WTC11 (cell line): ENCODE measurements at regions not wholly inside any gene's neighbourhood (a gene's known extent, or its start where the extent isn't known, plus 50 kb on each side); places are given as distances from the start of the nearest gene placed in this dataset.

ENCODE experiments used
- EMX1 ChIP-seq: fragments of 250-450 bp; sonication (Bioruptor Pico); IDR thresholded peaks from 2 replicates; pipeline ENCODE4 v1.8.0; 2021; ENCODE audit warnings: mild to moderate bottlenecking
- ESRRA ChIP-seq: sonication (generic); formaldehyde crosslinking; IDR thresholded peaks from 2 replicates; pipeline ENCODE4 v1.8.1; 2022; ENCODE audit warnings: mild to moderate bottlenecking, missing genetic modification reagents, borderline replicate concordance
- IRF2 ChIP-seq: sonication (generic); formaldehyde crosslinking; IDR thresholded peaks from 2 replicates; pipeline ENCODE4 v1.8.0; 2022; ENCODE audit warnings: low read depth, missing genetic modification reagents, borderline replicate concordance
- KAT7 ChIP-seq: sonication (generic); formaldehyde crosslinking; IDR thresholded peaks from 2 replicates; pipeline ENCODE4 v1.8.1; 2023; ENCODE audit warnings: missing genetic modification reagents, mild to moderate bottlenecking, borderline replicate concordance
- SMAD3 ChIP-seq: sonication (generic); formaldehyde crosslinking; IDR thresholded peaks from 2 replicates; pipeline ENCODE4 v1.8.0; 2022; ENCODE audit warnings: missing genetic modification reagents, mild to moderate bottlenecking, borderline replicate concordance
- TEAD4 ChIP-seq: sonication (generic); formaldehyde crosslinking; IDR thresholded peaks from 2 replicates; pipeline ENCODE4 v1.8.0; 2022; ENCODE audit warnings: mild to moderate bottlenecking, missing genetic modification reagents
- ZBTB21 ChIP-seq: sonication (generic); formaldehyde crosslinking; IDR thresholded peaks from 2 replicates; pipeline ENCODE4 v1.8.1; 2023; ENCODE audit warnings: mild to moderate bottlenecking, missing genetic modification reagents, borderline replicate concordance
- ZNF396 ChIP-seq: fragments of 250-450 bp; sonication (Bioruptor Pico); IDR thresholded peaks from 2 replicates; pipeline ENCODE4 v1.8.0; 2021; ENCODE audit warnings: mild to moderate bottlenecking, moderate library complexity, borderline replicate concordance
- ZNF512 ChIP-seq: sonication (generic); formaldehyde crosslinking; IDR thresholded peaks from 2 replicates; pipeline ENCODE4 v1.8.1; 2022; ENCODE audit warnings: missing genetic modification reagents, borderline replicate concordance
- TF ChIP-seq, protein P1 (sequence below): fragments of 200-600 bp; IDR thresholded peaks from 2 replicates; pipeline ENCODE4 v1.8.0; 2022; ENCODE audit warnings: antibody characterized with exemption
- TF ChIP-seq, protein P2 (sequence below): sonication (generic); formaldehyde crosslinking; IDR thresholded peaks from 2 replicates; pipeline ENCODE4 v1.8.0; 2022; ENCODE audit warnings: mild to moderate bottlenecking, missing genetic modification reagents
- TF ChIP-seq, protein P3 (sequence below): sonication (generic); formaldehyde crosslinking; IDR thresholded peaks from 2 replicates; pipeline ENCODE4 v1.8.0; 2022; ENCODE audit warnings: mild to moderate bottlenecking, missing genetic modification reagents
- TF ChIP-seq, protein P4 (sequence below): sonication (generic); formaldehyde crosslinking; IDR thresholded peaks from 2 replicates; pipeline ENCODE4 v1.8.0; 2022; ENCODE audit warnings: mild to moderate bottlenecking, missing genetic modification reagents

DNA sequence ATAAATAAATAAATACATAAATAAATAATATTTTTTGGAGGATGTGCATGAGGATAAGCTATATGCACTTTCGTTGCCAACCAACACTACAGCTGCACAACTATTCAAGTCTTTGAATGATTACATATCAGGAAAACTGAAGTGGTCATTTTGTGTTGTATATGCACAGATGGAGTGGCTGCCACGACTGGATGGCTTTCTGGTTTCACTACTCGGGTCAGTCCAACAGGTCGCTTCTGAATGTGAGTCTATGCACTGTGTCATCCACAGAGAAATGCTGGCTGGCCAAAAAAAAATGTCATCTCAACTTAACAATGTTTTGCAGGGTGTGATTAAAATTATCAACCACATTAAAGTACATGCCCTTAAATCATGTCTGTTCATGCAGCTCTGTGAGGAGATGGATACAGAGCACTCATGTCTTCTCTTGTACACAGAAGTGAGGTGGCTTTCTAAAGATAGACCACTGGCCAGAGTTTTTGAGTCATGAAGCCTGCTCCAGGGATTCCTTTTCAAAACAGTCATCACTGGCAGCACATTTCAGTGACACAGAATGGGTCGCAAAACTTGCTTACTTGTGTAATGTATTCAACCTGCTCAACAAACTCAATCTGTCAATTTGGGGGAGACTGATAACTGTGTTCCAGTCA lies 589.8 kb upstream of the CYLC2 start:
- TF ChIP-seq IRF2 (CRISPR knock-in tag): no peak
- TF ChIP-seq, protein P1, sequence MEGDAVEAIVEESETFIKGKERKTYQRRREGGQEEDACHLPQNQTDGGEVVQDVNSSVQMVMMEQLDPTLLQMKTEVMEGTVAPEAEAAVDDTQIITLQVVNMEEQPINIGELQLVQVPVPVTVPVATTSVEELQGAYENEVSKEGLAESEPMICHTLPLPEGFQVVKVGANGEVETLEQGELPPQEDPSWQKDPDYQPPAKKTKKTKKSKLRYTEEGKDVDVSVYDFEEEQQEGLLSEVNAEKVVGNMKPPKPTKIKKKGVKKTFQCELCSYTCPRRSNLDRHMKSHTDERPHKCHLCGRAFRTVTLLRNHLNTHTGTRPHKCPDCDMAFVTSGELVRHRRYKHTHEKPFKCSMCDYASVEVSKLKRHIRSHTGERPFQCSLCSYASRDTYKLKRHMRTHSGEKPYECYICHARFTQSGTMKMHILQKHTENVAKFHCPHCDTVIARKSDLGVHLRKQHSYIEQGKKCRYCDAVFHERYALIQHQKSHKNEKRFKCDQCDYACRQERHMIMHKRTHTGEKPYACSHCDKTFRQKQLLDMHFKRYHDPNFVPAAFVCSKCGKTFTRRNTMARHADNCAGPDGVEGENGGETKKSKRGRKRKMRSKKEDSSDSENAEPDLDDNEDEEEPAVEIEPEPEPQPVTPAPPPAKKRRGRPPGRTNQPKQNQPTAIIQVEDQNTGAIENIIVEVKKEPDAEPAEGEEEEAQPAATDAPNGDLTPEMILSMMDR: no peak
- TF ChIP-seq EMX1: no peak
- TF ChIP-seq, protein P2, sequence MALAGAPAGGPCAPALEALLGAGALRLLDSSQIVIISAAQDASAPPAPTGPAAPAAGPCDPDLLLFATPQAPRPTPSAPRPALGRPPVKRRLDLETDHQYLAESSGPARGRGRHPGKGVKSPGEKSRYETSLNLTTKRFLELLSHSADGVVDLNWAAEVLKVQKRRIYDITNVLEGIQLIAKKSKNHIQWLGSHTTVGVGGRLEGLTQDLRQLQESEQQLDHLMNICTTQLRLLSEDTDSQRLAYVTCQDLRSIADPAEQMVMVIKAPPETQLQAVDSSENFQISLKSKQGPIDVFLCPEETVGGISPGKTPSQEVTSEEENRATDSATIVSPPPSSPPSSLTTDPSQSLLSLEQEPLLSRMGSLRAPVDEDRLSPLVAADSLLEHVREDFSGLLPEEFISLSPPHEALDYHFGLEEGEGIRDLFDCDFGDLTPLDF (CRISPR knock-in tag): no peak
- TF ChIP-seq, protein P3, sequence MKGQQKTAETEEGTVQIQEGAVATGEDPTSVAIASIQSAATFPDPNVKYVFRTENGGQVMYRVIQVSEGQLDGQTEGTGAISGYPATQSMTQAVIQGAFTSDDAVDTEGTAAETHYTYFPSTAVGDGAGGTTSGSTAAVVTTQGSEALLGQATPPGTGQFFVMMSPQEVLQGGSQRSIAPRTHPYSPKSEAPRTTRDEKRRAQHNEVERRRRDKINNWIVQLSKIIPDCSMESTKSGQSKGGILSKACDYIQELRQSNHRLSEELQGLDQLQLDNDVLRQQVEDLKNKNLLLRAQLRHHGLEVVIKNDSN (CRISPR knock-in tag): no peak
- TF ChIP-seq ZBTB21 (CRISPR knock-in tag): no peak
- no peak for TF ChIP-seq ZNF512 (CRISPR knock-in tag)
- no peak for TF ChIP-seq KAT7 (CRISPR knock-in tag)
- TF ChIP-seq, protein P4, sequence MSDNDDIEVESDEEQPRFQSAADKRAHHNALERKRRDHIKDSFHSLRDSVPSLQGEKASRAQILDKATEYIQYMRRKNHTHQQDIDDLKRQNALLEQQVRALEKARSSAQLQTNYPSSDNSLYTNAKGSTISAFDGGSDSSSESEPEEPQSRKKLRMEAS (CRISPR knock-in tag): no peak
- no peak for TF ChIP-seq ZNF396
- TF ChIP-seq SMAD3: no peak
- no peak for TF ChIP-seq TEAD4 (CRISPR knock-in tag)
- no peak for TF ChIP-seq ESRRA
